WTC11 (cell line): ENCODE measurements at regions not wholly inside any gene's neighbourhood (a gene's known extent, or its start where the extent isn't known, plus 50 kb on each side); places are given as distances from the start of the nearest gene placed in this dataset.

Source experiments
- ATAC-seq: fragments of 200-7000 bp; cut with Tn5 transposase; 2 replicates; pipeline ENCODE4 v1.10.0; 2021; ENCODE audit warnings: mild to moderate bottlenecking, moderate library complexity
- CTCF ChIA-PET: fragments of 300-600 bp; sonication (Branson Sonifier 250); formaldehyde crosslinking; loops from one replicate; lab custom pipeline; 2021; ENCODE audit warnings: antibody characterized with exemption; lab: Charles Lee
- POLR2A ChIA-PET: fragments of 350-600 bp; sonication (Branson Sonifier 250); formaldehyde crosslinking; loops from one replicate; lab custom pipeline; 2021; ENCODE audit warnings: antibody characterized with exemption; lab: Charles Lee
- DNase-seq: peaks from one replicate; pipeline ENCODE4 v3.0.0; 2021; ENCODE audit warnings: low spot score
- H3K27ac Mint-ChIP-seq: 2 replicates; pipeline ENCODE4 v1.8.0; 2021; ENCODE audit warnings: mixed read lengths
- H3K27me3 Mint-ChIP-seq: 2 replicates; pipeline ENCODE4 v1.8.0; 2021; ENCODE audit warnings: low read depth, mild to moderate bottlenecking, moderate library complexity, mixed read lengths
- H3K36me3 Mint-ChIP-seq: 2 replicates; pipeline ENCODE4 v1.8.0; 2021; ENCODE audit warnings: mixed read lengths
- H3K4me1 Mint-ChIP-seq: 2 replicates; pipeline ENCODE4 v1.8.0; 2022; ENCODE audit warnings: mixed read lengths
- H3K4me3 Mint-ChIP-seq: 2 replicates; pipeline ENCODE4 v1.8.0; 2021; ENCODE audit warnings: mild to moderate bottlenecking, moderate library complexity, mixed read lengths
- H3K9me3 Mint-ChIP-seq: 2 replicates; pipeline ENCODE4 v1.8.0; 2021; ENCODE audit warnings: mixed read lengths
- ARID4B ChIP-seq: sonication (generic); formaldehyde crosslinking; IDR thresholded peaks from 2 replicates; pipeline ENCODE4 v1.8.0; 2023; ENCODE audit warnings: missing genetic modification reagents, mild to moderate bottlenecking, borderline replicate concordance
- CBFB ChIP-seq: sonication (generic); formaldehyde crosslinking; IDR thresholded peaks from 2 replicates; pipeline ENCODE4 v1.8.1; 2022; ENCODE audit warnings: mild to moderate bottlenecking, low read depth, missing genetic modification reagents
- CDX4 ChIP-seq: fragments of 250-450 bp; sonication (Bioruptor Pico); IDR thresholded peaks from 2 replicates; pipeline ENCODE4 v1.9.0; 2021; ENCODE audit warnings: moderate library complexity, mild to moderate bottlenecking, inconsistent platforms, borderline replicate concordance
- CTCF ChIP-seq: fragments of 200-600 bp; IDR thresholded peaks from 2 replicates; pipeline ENCODE4 v1.8.0; 2022; ENCODE audit warnings: antibody characterized with exemption
- FOXK1 ChIP-seq: sonication (generic); formaldehyde crosslinking; IDR thresholded peaks from 2 replicates; pipeline ENCODE4 v1.8.0; 2022; ENCODE audit warnings: mild to moderate bottlenecking, moderate library complexity, missing genetic modification reagents
- GABPB1 ChIP-seq: sonication (generic); formaldehyde crosslinking; IDR thresholded peaks from 2 replicates; pipeline ENCODE4 v1.8.1; 2023; ENCODE audit warnings: mild to moderate bottlenecking, missing genetic modification reagents
- HMGA2 ChIP-seq: fragments of 250-450 bp; sonication (Bioruptor Pico); IDR thresholded peaks from 2 replicates; pipeline ENCODE4 v1.4.0; 2021; ENCODE audit warnings: mild to moderate bottlenecking, moderate library complexity
- HMGXB4 ChIP-seq: sonication (generic); formaldehyde crosslinking; IDR thresholded peaks from 2 replicates; pipeline ENCODE4 v1.8.1; 2023; ENCODE audit warnings: mild to moderate bottlenecking, moderate library complexity, missing genetic modification reagents
- KAT7 ChIP-seq: sonication (generic); formaldehyde crosslinking; IDR thresholded peaks from 2 replicates; pipeline ENCODE4 v1.8.1; 2023; ENCODE audit warnings: missing genetic modification reagents, mild to moderate bottlenecking, borderline replicate concordance
- MYBL2 ChIP-seq: sonication (generic); formaldehyde crosslinking; IDR thresholded peaks from 2 replicates; pipeline ENCODE4 v1.8.1; 2023; ENCODE audit warnings: mild to moderate bottlenecking, moderate library complexity, missing genetic modification reagents
- NFYB ChIP-seq: sonication (generic); formaldehyde crosslinking; conservative IDR thresholded peaks from 2 replicates; pipeline ENCODE4 v1.8.0; 2022; ENCODE audit warnings: low read depth, missing genetic modification reagents
- SMAD4 ChIP-seq: sonication (generic); formaldehyde crosslinking; IDR thresholded peaks from 2 replicates; pipeline ENCODE4 v1.8.0; 2022; ENCODE audit warnings: mild to moderate bottlenecking, missing genetic modification reagents
- SP1 ChIP-seq: sonication (generic); formaldehyde crosslinking; conservative IDR thresholded peaks from 2 replicates; pipeline ENCODE4 v1.8.1; 2022; ENCODE audit warnings: missing genetic modification reagents
- TEAD1 ChIP-seq: sonication (generic); formaldehyde crosslinking; IDR thresholded peaks from 2 replicates; pipeline ENCODE4 v1.8.0; 2022; ENCODE audit warnings: mild to moderate bottlenecking, missing genetic modification reagents
- TEAD4 ChIP-seq: sonication (generic); formaldehyde crosslinking; IDR thresholded peaks from 2 replicates; pipeline ENCODE4 v1.8.0; 2022; ENCODE audit warnings: mild to moderate bottlenecking, missing genetic modification reagents
- TP53 ChIP-seq: sonication (generic); formaldehyde crosslinking; IDR thresholded peaks from 2 replicates; pipeline ENCODE4 v1.8.1; 2023; ENCODE audit warnings: mild to moderate bottlenecking, missing genetic modification reagents
- USF1 ChIP-seq: sonication (generic); formaldehyde crosslinking; IDR thresholded peaks from 2 replicates; pipeline ENCODE4 v1.8.0; 2022; ENCODE audit warnings: mild to moderate bottlenecking, missing genetic modification reagents
- ZBTB43 ChIP-seq: sonication (generic); formaldehyde crosslinking; IDR thresholded peaks from 2 replicates; pipeline ENCODE4 v1.8.1; 2023; ENCODE audit warnings: mild to moderate bottlenecking, missing genetic modification reagents
- ZMAT4 ChIP-seq: fragments of 250-450 bp; sonication (Bioruptor Pico); IDR thresholded peaks from 2 replicates; pipeline ENCODE4 v1.9.0; 2021; ENCODE audit warnings: mild to moderate bottlenecking
- ZNF263 ChIP-seq: sonication (generic); formaldehyde crosslinking; IDR thresholded peaks from 2 replicates; pipeline ENCODE4 v1.8.1; 2022; ENCODE audit warnings: low read depth, mild to moderate bottlenecking, moderate library complexity, missing genetic modification reagents
- ZNF423 ChIP-seq: fragments of 250-450 bp; sonication (Bioruptor Pico); IDR thresholded peaks from 2 replicates; pipeline ENCODE4 v2.1.2; 2022; ENCODE audit warnings: mild to moderate bottlenecking, moderate library complexity
- ZSCAN18 ChIP-seq: fragments of 250-450 bp; sonication (Bioruptor Pico); IDR thresholded peaks from 2 replicates; pipeline ENCODE4 v2.1.2; 2022; ENCODE audit warnings: mild to moderate bottlenecking, moderate library complexity

- Mint-ChIP-seq H3K9me3 (peaks cover 60% of the 10 kb centered on the region), H3K27ac (no peak overlapping the region; the same call in 1 of the 2 replicates), H3K27me3 (peaks cover 2% of the 10 kb centered on the region; the same call in 1 of the 2 replicates), H3K36me3 (peaks cover 44% of the 10 kb centered on the region), H3K4me3 (no peak overlapping the region), H3K4me1 (peaks cover 17% of the 10 kb centered on the region)
- POLR2A ChIA-PET, result no interaction called here
- TF ChIP-seq USF1 (no peak), SMAD4 (CRISPR knock-in tag) (no peak), ZNF263 (CRISPR knock-in tag) (no peak), KAT7 (CRISPR knock-in tag) (no peak), ZSCAN18 (no peak), HMGA2 (CRISPR knock-in tag) (no peak), FOXK1 (CRISPR knock-in tag) (no peak), HMGXB4 (CRISPR knock-in tag) (no peak), ZNF423 (no peak), GABPB1 (CRISPR knock-in tag) (no peak), ZMAT4 (CRISPR knock-in tag) (no peak)
- ATAC-seq (peak; percentile 60), DNase-seq (no peak)
- CTCF ChIA-PET, result no interaction called here
Measured at GRCh38 chr5:30698217-30698616, 495.3 kb upstream of the CDH6 start.

- H3K27me3 Mint-ChIP-seq, result no peaks in the 10 kb centered on the region; the same call in 1 of the 2 replicates
- POLR2A ChIA-PET, result interaction anchor here (0.6 kb wide), 2 partner anchors 16 to 494 kb away, joined by 3 read pairs; no protein-coding TSS in a partner anchor
- H3K27ac Mint-ChIP-seq, result no peak overlapping the region
- no peak overlapping the region for H3K4me3 Mint-ChIP-seq
- peaks cover 8% of the 10 kb centered on the region for H3K36me3 Mint-ChIP-seq
- no peak for DNase-seq
- H3K9me3 Mint-ChIP-seq, result peaks cover 16% of the 10 kb centered on the region
- peaks cover 11% of the 10 kb centered on the region for H3K4me1 Mint-ChIP-seq
- ATAC-seq, result no peak
- CTCF ChIA-PET, result interaction anchor here (0.6 to 1.4 kb wide), 10 partner anchors 9 to 494 kb away, joined by 3 to 5 read pairs (median 3); no protein-coding TSS in a partner anchor
- no peak for TF ChIP-seq CDX4 (CRISPR knock-in tag)
- TF ChIP-seq TEAD1 (CRISPR knock-in tag), result no peak
- TF ChIP-seq NFYB (CRISPR knock-in tag), result no peak
- TF ChIP-seq TEAD4, result no peak
- no peak for TF ChIP-seq ARID4B (CRISPR knock-in tag)
- TF ChIP-seq ZBTB43 (CRISPR knock-in tag), result no peak
- TF ChIP-seq MYBL2 (CRISPR knock-in tag), result no peak
- TF ChIP-seq SP1, result no peak
- no peak for TF ChIP-seq CTCF
- TF ChIP-seq TP53 (CRISPR knock-in tag), result no peak
- no peak for TF ChIP-seq CBFB (CRISPR knock-in tag)
- TF ChIP-seq ZSCAN18, result no peak
Measured at GRCh38 chr5:30693326-30693725, 500.2 kb upstream of the CDH6 start.
